ENCODE measurements at regions not wholly inside any gene's neighbourhood (a gene's known extent, or its start where the extent isn't known, plus 50 kb on each side); places are given as distances from the start of the nearest gene placed in this dataset.

DNA sequence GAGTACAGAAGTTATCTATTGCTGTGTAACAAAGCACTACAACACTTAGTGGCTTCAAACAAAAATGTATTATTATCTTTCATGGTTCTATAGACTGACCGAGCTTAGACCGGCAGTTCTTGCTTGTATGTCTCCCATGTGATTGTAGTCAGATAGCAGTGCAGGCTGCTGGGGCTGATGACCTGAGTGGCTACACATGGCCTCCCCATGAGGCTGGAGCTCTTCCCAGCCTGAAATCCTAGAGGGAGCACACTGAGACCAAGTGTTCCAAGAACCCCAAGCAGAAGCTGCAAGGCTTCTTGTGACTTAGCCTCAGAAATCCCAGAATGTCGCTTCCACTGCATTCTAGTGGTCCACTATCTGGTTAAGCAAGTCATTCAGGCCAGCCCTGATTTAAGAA is 141.2 kb upstream of the TLE3 start:
- no peaks in the 10 kb centered on the region for H3K36me3 ChIP-seq (ENCODE audit: control insufficient read depth in 2 of 4, insufficient read depth in 4 of 4, low read length in 3 of 4)
- no peak overlapping the region for H2BK15ac ChIP-seq (ENCODE audit: low read length)
- H3K79me2 ChIP-seq (ENCODE audit: control insufficient read depth in 1 of 2, insufficient read depth in 2 of 2, low read length in 2 of 2): no peaks in the 10 kb centered on the region
- TF ChIP-seq CREB1 (IDR thresholded peaks at IDR 0.05): no peak
- TF ChIP-seq NRF1 (IDR thresholded peaks at IDR 0.05; ENCODE audit: low read depth, low read length): no peak
- TF ChIP-seq CTBP2 (IDR thresholded peaks at IDR 0.05; ENCODE audit: borderline replicate concordance, insufficient read depth, insufficient read length, low read length): no peak
- no peak for TF ChIP-seq RXRA (IDR thresholded peaks at IDR 0.05; ENCODE audit: insufficient read depth, low read depth, low read length)
- TF ChIP-seq, protein P1, sequence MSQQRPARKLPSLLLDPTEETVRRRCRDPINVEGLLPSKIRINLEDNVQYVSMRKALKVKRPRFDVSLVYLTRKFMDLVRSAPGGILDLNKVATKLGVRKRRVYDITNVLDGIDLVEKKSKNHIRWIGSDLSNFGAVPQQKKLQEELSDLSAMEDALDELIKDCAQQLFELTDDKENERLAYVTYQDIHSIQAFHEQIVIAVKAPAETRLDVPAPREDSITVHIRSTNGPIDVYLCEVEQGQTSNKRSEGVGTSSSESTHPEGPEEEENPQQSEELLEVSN (IDR thresholded peaks at IDR 0.05): no peak
- no peak for TF ChIP-seq SRF (IDR thresholded peaks at IDR 0.05; ENCODE audit: low read depth, low read length)
- WGBS, 2 experiments (ENCODE audit: extremely low coverage in 1 of 2, insufficient coverage in 1 of 2, insufficient read length in 1 of 2, insufficient replicate concordance in 2 of 2, low coverage in 1 of 2, low lambda C conversion rate in 2 of 2, missing lambda C conversion rate in 1 of 2): 95% methylated on average over 3 of the region's 3 CpGs; no CpG with 5 or more reads in 1 of the 2 experiments
- H3K23ac ChIP-seq (ENCODE audit: insufficient read length): no peak overlapping the region
- H3K56ac ChIP-seq (replicated peaks; ENCODE audit: insufficient read length, low read depth, low read length): no peak overlapping the region
- no peak overlapping the region for H3K14ac ChIP-seq (ENCODE audit: insufficient read length)
- H3K4me2 ChIP-seq (ENCODE audit: insufficient read depth in 1 of 2, low read depth in 2 of 2, low read length in 2 of 2): no peak overlapping the region
- no peak overlapping the region for H4K8ac ChIP-seq (ENCODE audit: extremely low read depth, insufficient read depth, low read length)
- no peak overlapping the region for H2BK12ac ChIP-seq (ENCODE audit: low read depth, low read length)
- H4K91ac ChIP-seq (replicated peaks; ENCODE audit: insufficient read length, low read length): no peak overlapping the region
- DNase-seq (ENCODE audit: low read depth in 1 of 2, low spot score in 2 of 2): no peak
- ChIA-PET POLR2A (ENCODE audit: partially characterized antibody) (no interaction called here), CTCF (ENCODE audit: partially characterized antibody) (interaction anchor here (0.5 to 1.6 kb wide), 4 partner anchors 10 to 68 kb away, joined by 3 read pairs; no protein-coding TSS in a partner anchor)
- H3K4me1 ChIP-seq (replicated peaks in 1 of 4; ENCODE audit: control insufficient read depth in 3 of 4, insufficient read depth in 4 of 4, low read length in 3 of 4): peaks cover 0 to 2% (median 0%) of the 10 kb centered on the region in 4 experiments; a peak in 1 of 7 replicates
- H3K4me3 ChIP-seq (ENCODE audit: extremely low read depth in 1 of 4, insufficient read depth in 2 of 4, low read depth in 3 of 4, low read length in 4 of 4): no peak overlapping the region
- H3K9ac ChIP-seq (replicated peaks in 1 of 4; ENCODE audit: extremely low read depth in 1 of 4, low read depth in 3 of 4, low read length in 3 of 4): no peak overlapping the region
- no peaks in the 10 kb centered on the region for H3K79me1 ChIP-seq (ENCODE audit: low read depth, low read length)
- no peaks in the 10 kb centered on the region for H3K9me3 ChIP-seq (ENCODE audit: insufficient read depth in 2 of 2, low read depth in 1 of 2, low read length in 1 of 2)
- no peak overlapping the region for H3K27ac ChIP-seq (ENCODE audit: low read depth, low read length)
- no peak overlapping the region for H3K4ac ChIP-seq (replicated peaks; ENCODE audit: insufficient read length, low read depth, low read length)
- no peaks in the 10 kb centered on the region for H3K23me2 ChIP-seq (ENCODE audit: low read depth, low read length)
- no peak overlapping the region for H2BK5ac ChIP-seq (ENCODE audit: low read depth, low read length)
- no peak overlapping the region for H2BK20ac ChIP-seq (ENCODE audit: low read length)
- no peak overlapping the region for H2AFZ ChIP-seq (ENCODE audit: low read length)
- no peak overlapping the region for H2AK5ac ChIP-seq (ENCODE audit: low read depth, low read length)
- no peak overlapping the region for H4K5ac ChIP-seq (ENCODE audit: insufficient read length, low read depth, low read length)
- no peaks in the 10 kb centered on the region; a peak in 1 of 7 replicates for H3K27me3 ChIP-seq (replicated peaks in 1 of 4; ENCODE audit: control insufficient read depth in 3 of 4, extremely low read depth in 1 of 4, insufficient read depth in 3 of 4, low read length in 3 of 4)
- H2BK120ac ChIP-seq (replicated peaks; ENCODE audit: low read depth, low read length): no peak overlapping the region
- no peak overlapping the region for H3K18ac ChIP-seq (ENCODE audit: extremely low read depth, low read length)
- FAIRE-seq: no peak
- no peaks in the 10 kb centered on the region for H4K20me1 ChIP-seq (replicated peaks in 1 of 2; ENCODE audit: control insufficient read depth in 1 of 2, insufficient read depth in 2 of 2, low read length in 2 of 2)

All from H1 (cell line).